ENCODE measurements at regions not wholly inside any gene's neighbourhood (a gene's known extent, or its start where the extent isn't known, plus 50 kb on each side); places are given as distances from the start of the nearest gene placed in this dataset.

DNA sequence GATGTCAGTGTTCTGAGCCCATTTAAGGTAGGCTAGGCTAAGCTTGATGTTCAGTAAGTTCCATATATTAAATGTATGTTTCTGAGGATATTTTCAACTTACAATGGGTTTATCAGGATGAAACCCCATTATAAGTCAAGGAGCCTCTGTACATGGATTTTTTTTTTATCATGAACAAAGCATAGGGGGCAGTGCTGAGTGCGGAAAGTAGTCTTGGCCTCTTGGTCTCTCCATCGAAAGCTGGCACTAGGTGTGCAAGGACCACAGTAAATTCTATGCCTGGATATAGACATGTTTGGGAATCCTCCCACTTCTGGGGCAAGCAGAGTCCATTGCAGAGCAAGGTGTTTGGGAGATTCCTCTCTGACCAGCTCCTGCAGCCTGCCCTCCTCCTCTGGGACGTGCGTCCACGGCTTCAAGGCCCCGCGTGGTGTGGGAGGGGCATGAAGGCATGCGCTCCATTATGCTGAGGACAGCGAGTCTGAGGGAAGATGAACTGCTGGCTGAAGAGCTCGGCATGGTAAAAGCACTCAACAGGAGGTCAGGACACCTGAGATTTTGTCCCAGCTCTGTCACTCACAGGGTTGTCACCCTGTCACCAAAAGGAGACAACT, 122.9 kb upstream of the LIPC start:
- TF ChIP-seq ZC3H4 (CRISPR knock-in tag; IDR thresholded peaks at IDR 0.05; ENCODE audit: borderline replicate concordance) (no peak), SP1 (IDR thresholded peaks at IDR 0.05) (no peak), SP1 (CRISPR knock-in tag; IDR thresholded peaks at IDR 0.05) (no peak), RXRA (CRISPR knock-in tag; IDR thresholded peaks at IDR 0.05) (no peak), ZNF331 (CRISPR knock-in tag; IDR thresholded peaks at IDR 0.05) (no peak), MTA3 (CRISPR knock-in tag; IDR thresholded peaks at IDR 0.05) (no peak), EP300 (IDR thresholded peaks at IDR 0.05; ENCODE audit: low read depth in 2 of 2, low read length in 2 of 2) (no peak), EP300 (CRISPR knock-in tag; IDR thresholded peaks at IDR 0.05; ENCODE audit: borderline replicate concordance) (no peak), EZH2 (conservative IDR thresholded peaks at IDR 0.05; ENCODE audit: low read depth, low read length) (no peak)
- TF ChIP-seq, protein P1, sequence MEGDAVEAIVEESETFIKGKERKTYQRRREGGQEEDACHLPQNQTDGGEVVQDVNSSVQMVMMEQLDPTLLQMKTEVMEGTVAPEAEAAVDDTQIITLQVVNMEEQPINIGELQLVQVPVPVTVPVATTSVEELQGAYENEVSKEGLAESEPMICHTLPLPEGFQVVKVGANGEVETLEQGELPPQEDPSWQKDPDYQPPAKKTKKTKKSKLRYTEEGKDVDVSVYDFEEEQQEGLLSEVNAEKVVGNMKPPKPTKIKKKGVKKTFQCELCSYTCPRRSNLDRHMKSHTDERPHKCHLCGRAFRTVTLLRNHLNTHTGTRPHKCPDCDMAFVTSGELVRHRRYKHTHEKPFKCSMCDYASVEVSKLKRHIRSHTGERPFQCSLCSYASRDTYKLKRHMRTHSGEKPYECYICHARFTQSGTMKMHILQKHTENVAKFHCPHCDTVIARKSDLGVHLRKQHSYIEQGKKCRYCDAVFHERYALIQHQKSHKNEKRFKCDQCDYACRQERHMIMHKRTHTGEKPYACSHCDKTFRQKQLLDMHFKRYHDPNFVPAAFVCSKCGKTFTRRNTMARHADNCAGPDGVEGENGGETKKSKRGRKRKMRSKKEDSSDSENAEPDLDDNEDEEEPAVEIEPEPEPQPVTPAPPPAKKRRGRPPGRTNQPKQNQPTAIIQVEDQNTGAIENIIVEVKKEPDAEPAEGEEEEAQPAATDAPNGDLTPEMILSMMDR (CRISPR knock-in tag; IDR thresholded peaks at IDR 0.05) = no peak
- TF ChIP-seq, protein P2, sequence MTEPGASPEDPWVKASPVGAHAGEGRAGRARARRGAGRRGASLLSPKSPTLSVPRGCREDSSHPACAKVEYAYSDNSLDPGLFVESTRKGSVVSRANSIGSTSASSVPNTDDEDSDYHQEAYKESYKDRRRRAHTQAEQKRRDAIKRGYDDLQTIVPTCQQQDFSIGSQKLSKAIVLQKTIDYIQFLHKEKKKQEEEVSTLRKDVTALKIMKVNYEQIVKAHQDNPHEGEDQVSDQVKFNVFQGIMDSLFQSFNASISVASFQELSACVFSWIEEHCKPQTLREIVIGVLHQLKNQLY (CRISPR knock-in tag; IDR thresholded peaks at IDR 0.05) = no peak
